ENCODE measurements at regions not wholly inside any gene's neighbourhood (a gene's known extent, or its start where the extent isn't known, plus 50 kb on each side); places are given as distances from the start of the nearest gene placed in this dataset.

- Mint-ChIP-seq H3K27ac (peak overlapping the region; percentile 24 to 72 (median 46)), H3K4me1 (peaks cover 6% of the 10 kb centered on the region), H3K36me3 (ENCODE audit: low read depth) (no peaks in the 10 kb centered on the region), H3K4me3 (peak overlapping the region in 2 of 3 experiments; percentile 10 to 19), H3K27me3 (ENCODE audit: low read depth) (no peaks in the 10 kb centered on the region), H3K9me3 (no peaks in the 10 kb centered on the region)
- TF ChIP-seq CTCF (IDR thresholded peaks at IDR 0.05; ENCODE audit: unreplicated experiment in 3 of 3): no peak
Observed at GRCh38 chr3:178419071-178419470, 117.2 kb upstream of the KCNMB2 start.

- H3K36me3 Mint-ChIP-seq (ENCODE audit: low read depth): no peaks in the 10 kb centered on the region
- peak overlapping the region in 1 of 3 experiments; percentile 15 for H3K4me3 Mint-ChIP-seq
- H3K27ac Mint-ChIP-seq: peak overlapping the region in 2 of 3 experiments; percentile 5 to 74
- no peaks in the 10 kb centered on the region for H3K9me3 Mint-ChIP-seq
- no peaks in the 10 kb centered on the region for H3K27me3 Mint-ChIP-seq (ENCODE audit: low read depth)
- H3K4me1 Mint-ChIP-seq: peaks cover 6% of the 10 kb centered on the region
- TF ChIP-seq CTCF (IDR thresholded peaks at IDR 0.05; ENCODE audit: unreplicated experiment in 3 of 3): no peak
Observed at GRCh38 chr3:178420033-178420432, 116.2 kb upstream of the KCNMB2 start.

GRCh38 chr3:178421069-178421468 is 115.2 kb upstream of the KCNMB2 start:
- H3K9me3 Mint-ChIP-seq: no peaks in the 10 kb centered on the region
- H3K4me1 Mint-ChIP-seq: peaks cover 6% of the 10 kb centered on the region
- H3K36me3 Mint-ChIP-seq (ENCODE audit: low read depth): no peaks in the 10 kb centered on the region
- TF ChIP-seq CTCF (IDR thresholded peaks at IDR 0.05; ENCODE audit: unreplicated experiment in 3 of 3): no peak
- H3K27ac Mint-ChIP-seq: peak overlapping the region; percentile 19 to 49 (median 43)
- H3K27me3 Mint-ChIP-seq (ENCODE audit: low read depth): no peaks in the 10 kb centered on the region
- no peak overlapping the region for H3K4me3 Mint-ChIP-seq

- no peaks in the 10 kb centered on the region for H3K36me3 Mint-ChIP-seq (ENCODE audit: low read depth)
- no peak overlapping the region for H3K27ac Mint-ChIP-seq
- H3K27me3 Mint-ChIP-seq (ENCODE audit: low read depth): no peaks in the 10 kb centered on the region
- H3K4me3 Mint-ChIP-seq: no peak overlapping the region
- H3K4me1 Mint-ChIP-seq: peaks cover 6% of the 10 kb centered on the region
- TF ChIP-seq CTCF (IDR thresholded peaks at IDR 0.05; ENCODE audit: unreplicated experiment in 3 of 3): no peak
- H3K9me3 Mint-ChIP-seq: no peaks in the 10 kb centered on the region
Observed at GRCh38 chr3:178422406-178422805, 113.8 kb upstream of the KCNMB2 start.

- no peaks in the 10 kb centered on the region for H3K36me3 Mint-ChIP-seq (ENCODE audit: low read depth)
- no peaks in the 10 kb centered on the region for H3K9me3 Mint-ChIP-seq
- no peaks in the 10 kb centered on the region for H3K4me1 Mint-ChIP-seq
- H3K27me3 Mint-ChIP-seq (ENCODE audit: low read depth): no peaks in the 10 kb centered on the region
- H3K4me3 Mint-ChIP-seq: no peak overlapping the region
- no peak for TF ChIP-seq CTCF (IDR thresholded peaks at IDR 0.05; ENCODE audit: unreplicated experiment in 3 of 3)
- no peak overlapping the region for H3K27ac Mint-ChIP-seq
Observed at GRCh38 chr3:178428037-178428436, 108.2 kb upstream of the KCNMB2 start.

GRCh38 chr3:178434206-178434805 is 101.9 kb upstream of the KCNMB2 start:
- H3K4me3 Mint-ChIP-seq: no peak overlapping the region
- H3K27ac Mint-ChIP-seq: no peak overlapping the region
- H3K4me1 Mint-ChIP-seq: peaks cover 24% of the 10 kb centered on the region
- H3K9me3 Mint-ChIP-seq: no peaks in the 10 kb centered on the region
- no peaks in the 10 kb centered on the region for H3K27me3 Mint-ChIP-seq (ENCODE audit: low read depth)
- H3K36me3 Mint-ChIP-seq (ENCODE audit: low read depth): no peaks in the 10 kb centered on the region
- TF ChIP-seq CTCF (IDR thresholded peaks at IDR 0.05; ENCODE audit: unreplicated experiment in 3 of 3): peak in 2 of 3 experiments; percentile 32 to 48

Data from nephron (organoid).